Fibroblast of skin of back (primary cell): ENCODE measurements at regions not wholly inside any gene's neighbourhood (a gene's known extent, or its start where the extent isn't known, plus 50 kb on each side); places are given as distances from the start of the nearest gene placed in this dataset.
"Not testable (repeated sequence)": the region's sequence is repeated elsewhere in the genome, so short reads cannot be mapped to it uniquely, and the experiment has no call there.

ENCODE experiments used
- DNase-seq: peaks from one replicate; pipeline ENCODE4 v3.0.0-alpha.2; 2013

DNA sequence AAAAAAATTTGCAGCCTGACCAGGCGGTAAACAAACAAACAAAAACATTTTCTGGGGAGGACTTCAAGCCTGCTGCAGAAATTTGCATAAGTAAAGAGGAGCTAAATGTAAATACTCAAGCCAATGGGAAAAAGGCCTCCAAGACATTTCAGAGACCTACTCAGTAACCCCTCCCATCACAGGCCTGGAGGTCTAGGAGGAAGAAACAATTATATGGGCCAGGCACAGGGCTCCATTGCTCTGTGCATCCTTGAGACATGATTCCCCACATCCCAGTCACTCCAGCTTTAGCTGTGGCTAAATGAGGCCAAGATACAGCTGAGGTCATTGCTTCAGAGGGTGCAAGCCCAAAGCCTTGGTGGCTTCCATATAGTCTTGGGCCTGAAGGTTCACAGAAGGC, 793.4 kb downstream of the SLITRK1 start:
- DNase-seq, result no peak

DNA sequence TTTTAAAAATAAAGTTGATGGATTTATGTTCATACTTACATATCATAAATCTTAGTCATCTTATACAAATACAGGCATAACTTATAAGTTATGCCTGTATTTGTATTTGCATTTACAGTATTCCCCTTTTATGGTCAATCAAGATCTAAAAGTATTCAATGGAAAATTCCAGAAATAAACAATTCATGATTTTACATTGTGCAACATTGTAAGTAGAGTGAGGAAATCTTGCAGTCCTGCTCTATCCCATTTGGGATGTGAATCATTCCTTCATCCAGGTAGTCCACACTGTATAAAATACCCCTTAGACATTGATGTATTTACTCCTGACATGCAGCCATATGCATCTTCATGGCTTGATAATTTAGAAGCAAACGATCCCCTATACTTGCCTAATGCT, 795.3 kb downstream of the SLITRK1 start:
- DNase-seq, result peak; percentile 25

GRCh38 chr13:83086088-83086487, 796.2 kb downstream of the SLITRK1 start:
- DNase-seq, result no peak

- peak; percentile 44 for DNase-seq
Observed at GRCh38 chr13:83085186-83085900, 796.9 kb downstream of the SLITRK1 start.

DNA sequence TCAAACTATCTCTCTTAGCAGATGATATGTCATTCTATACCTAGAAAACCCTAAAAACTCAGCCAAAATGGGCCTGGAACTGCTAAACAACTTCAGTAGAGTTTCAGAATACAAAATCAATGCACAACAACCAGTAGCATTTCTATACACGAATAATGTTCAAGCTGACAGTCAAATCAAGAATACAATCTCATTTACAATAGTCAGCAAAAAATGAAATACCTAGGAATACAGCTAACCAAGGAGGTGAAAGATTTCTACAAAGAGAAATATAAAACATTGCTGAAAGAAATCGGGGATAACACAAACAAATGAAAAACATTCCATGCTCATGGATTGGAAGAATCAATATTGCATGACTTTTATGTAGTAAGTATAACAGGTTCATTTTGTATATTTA, 804.8 kb downstream of the SLITRK1 start:
- no peak for DNase-seq

DNA sequence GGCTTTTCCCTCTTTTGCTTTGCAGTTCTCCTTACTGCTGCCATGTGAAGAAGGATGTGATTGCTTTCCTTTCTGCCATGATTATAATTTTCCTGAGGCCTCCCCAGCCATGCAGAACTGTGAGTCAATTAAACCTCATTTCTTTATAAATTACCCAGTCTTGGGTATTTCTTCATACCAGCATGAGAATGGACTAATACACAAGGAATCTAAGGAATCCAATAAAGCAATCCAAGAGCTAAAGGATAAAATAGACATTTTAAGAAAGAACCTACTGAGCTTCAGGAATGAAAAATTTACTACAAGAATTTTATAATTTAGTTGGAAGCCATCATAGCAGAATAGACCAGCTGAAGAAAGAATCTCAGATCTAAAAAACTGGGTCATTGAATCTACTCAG, 808.3 kb downstream of the SLITRK1 start:
- DNase-seq, result peak; percentile 44

DNA sequence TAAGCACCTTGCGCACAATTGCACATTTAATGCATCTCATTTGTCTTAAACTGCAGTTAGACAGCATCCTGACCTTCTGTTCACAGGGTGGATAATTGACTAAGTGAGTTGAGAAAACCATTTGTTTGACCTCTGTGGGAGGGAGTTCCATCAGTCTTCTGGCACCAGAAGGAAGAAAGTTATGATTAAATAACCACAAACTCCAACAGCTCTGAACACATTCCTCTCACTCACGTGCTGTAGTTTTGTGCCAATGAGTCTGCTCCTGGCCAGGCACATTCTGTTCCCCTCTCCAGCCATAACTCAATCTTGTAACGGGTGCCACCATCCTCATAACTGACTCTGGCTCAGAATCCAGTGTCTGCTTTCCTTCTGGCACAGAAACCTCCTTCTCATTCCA, 817.2 kb downstream of the SLITRK1 start:
- peak; percentile 19 for DNase-seq

DNA sequence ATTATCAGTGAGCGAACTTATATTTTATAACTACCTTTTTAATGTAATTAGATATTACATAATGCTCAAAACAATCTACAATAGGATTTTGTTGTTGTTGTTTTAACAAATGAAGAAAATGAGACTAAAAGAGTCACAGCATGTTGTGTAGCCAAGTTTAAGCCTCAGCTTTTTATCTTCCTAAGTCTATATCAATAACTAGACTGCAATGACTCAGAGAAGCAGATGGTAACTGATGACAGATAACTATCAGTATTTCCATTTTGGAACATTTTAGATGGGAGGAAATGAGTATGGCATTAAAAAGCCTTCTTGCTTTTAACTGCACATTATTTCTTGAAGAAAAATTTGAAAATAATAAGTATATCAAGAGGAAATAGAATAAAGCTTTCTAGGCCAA, 825.2 kb downstream of the SLITRK1 start:
- peak; percentile 40 for DNase-seq

DNA sequence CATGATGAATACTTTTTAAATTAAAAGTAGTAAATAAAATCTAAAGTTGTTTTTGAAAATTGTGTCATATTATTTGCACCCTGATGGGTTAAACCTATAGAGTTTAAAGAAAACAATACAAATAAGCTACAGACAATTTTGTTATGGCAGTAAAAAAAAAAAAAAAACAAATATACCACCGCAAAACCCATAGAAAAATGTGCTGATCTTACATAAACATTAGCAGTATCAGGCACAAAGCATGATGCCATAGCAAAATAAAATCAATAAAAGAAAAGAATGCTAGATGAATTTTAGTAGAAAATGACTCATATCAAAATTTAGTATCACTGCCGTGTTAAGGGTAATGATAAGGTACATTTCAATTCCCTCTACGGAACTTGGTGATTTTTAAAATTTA, 826.0 kb downstream of the SLITRK1 start:
- DNase-seq, result no peak

DNA sequence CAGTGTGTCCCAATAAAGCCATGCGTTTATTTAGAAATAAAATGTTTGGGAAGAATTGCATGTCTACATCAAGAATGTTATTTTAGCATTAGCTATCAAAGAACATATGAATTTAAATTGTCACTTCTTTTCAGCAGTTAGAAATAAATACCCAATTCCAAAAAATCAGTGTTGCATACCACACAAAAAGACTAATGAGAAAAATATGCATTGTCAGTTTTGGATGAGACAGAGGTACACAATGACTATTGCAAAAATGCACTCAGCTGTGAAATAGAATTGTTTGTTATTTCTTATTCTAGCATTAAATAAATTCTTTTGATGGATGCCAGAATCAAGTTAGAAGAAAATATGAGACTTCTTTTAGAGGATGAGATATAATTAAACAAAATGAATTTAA, 833.9 kb downstream of the SLITRK1 start:
- peak; percentile 45 for DNase-seq

GRCh38 chr13:83024955-83025594, 857.2 kb downstream of the SLITRK1 start:
- peak; percentile 2 for DNase-seq

- no peak for DNase-seq
Observed at GRCh38 chr13:83024232-83024631, 858.0 kb downstream of the SLITRK1 start.

GRCh38 chr13:83019986-83020385, 862.3 kb downstream of the SLITRK1 start:
- no peak for DNase-seq

DNA sequence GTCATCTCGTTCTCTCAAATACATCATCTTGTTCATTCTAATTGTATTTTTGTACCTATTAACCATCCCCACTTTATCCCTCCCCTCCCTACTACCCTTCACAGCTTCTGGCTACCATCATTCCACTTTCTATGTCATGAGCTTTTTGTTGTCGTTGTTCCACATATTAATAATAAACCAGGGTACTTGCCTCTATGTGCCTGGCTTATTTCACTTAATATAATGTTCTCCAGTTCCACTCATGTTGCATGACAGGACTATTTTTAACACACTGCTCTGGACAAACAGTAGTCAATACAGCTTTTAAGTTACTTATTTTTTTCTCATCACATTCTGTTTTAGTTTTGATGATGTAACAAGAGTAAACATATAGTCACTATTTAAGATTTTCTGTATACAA, 872.3 kb downstream of the SLITRK1 start:
- DNase-seq, result no peak

DNA sequence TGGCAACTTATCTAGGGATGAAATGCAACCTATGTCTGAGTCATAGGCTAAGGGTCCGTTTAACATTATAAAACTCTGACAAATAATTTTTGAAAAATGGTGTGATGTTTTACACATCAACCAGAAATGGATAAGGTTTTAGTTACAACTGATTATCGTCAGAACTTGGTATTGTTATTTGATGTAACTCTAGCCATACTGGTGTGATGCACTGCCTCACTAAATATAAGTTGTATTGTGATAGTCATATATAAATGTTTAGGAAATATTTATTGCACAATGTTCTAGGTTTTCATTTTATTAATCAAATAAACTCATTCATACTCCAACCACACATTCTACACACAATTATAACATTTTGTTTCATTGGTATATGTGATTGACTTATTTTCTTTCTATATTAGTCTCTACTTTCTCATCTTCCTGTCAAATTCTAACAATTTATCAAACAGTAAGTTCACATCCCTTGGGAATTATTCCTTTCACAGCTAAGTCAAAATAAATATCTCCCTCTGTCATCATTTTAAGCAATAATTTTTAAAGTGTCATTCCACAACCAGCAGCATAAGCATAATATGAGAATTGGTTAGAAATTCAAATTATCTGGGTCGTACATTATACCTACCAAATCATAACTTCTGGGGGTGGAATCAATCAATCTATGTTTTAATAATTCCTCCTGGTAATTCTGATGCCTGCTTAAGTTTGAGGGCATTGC, 873.9 kb downstream of the SLITRK1 start:
- no peak for DNase-seq

DNA sequence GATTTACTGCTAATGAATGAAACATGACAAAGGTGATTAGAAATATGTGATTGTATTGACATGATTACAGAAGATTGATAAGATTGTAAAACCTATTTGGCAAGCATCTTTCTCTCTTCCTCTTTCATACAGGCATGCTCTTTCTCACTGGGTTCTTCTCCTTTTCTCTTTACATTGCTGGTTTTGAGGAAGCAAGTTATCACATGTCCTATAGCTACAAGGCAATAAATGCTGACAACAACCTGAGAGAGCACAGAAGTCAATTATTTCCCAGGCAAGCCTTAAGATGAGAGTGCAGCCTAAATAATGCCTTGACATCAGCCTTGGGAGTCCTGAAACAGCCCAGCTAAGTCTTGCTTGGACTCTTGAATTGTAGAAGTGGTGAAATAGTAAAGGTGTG, 875.0 kb downstream of the SLITRK1 start:
- no peak for DNase-seq

GRCh38 chr13:83003185-83003584, 879.1 kb downstream of the SLITRK1 start:
- DNase-seq, result no peak

DNA sequence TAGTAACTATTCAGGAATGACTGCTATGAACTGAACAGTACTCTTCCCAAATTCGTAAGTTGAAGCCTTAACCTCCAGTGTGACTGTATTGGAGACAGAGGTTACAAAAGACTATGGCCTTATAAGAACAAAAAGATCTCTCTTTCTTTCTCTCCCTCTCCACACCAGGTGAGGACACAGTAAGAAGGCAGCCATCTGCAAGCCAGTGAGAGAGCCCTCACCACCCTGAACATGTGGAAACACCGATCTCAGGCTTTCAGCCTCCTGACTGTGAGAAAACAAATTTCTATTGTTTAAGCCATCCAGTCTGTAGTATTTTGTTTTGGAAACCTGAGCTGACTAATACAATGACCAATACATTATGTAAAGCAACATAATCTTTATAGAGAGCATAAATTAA, 888.9 kb downstream of the SLITRK1 start:
- no peak for DNase-seq

GRCh38 chr13:82976499-82976898, 905.8 kb downstream of the SLITRK1 start:
- DNase-seq, result no peak

GRCh38 chr13:82963226-82964099, 918.8 kb downstream of the SLITRK1 start:
- peak; percentile 65 for DNase-seq

GRCh38 chr13:82962397-82962796, 919.9 kb downstream of the SLITRK1 start:
- DNase-seq, result no peak

DNA sequence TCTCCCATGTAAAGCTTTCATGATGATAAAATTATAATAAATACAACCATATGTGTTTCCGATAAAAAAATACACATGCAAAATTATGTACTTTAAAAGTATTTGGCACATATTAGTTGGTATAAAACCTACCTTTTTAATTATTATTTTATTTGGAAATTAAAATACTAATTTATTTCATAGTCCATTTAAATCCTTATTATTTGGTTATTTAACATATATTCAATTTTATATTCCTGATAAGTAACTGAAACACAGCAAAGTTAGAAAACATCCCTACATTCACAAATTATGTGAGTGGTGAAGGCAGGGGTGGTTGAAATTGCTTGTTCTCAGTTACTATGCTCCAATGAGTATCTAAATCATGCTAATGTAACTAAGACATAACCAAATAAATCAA, 920.5 kb downstream of the SLITRK1 start:
- no peak for DNase-seq

GRCh38 chr13:82952336-82952735, 929.9 kb downstream of the SLITRK1 start:
- not testable (repeated sequence) for DNase-seq
